GM18873 (cell line): ENCODE measurements at regions not wholly inside any gene's neighbourhood (a gene's known extent, or its start where the extent isn't known, plus 50 kb on each side); places are given as distances from the start of the nearest gene placed in this dataset.
"Not testable (repeated sequence)": the region's sequence is repeated elsewhere in the genome, so short reads cannot be mapped to it uniquely, and the experiment has no call there.

Experiments used
- ATAC-seq: cut with Tn5 transposase; IDR thresholded peaks from one replicate; pipeline ENCODE4 v1.9.1; 2021; ENCODE audit warnings: mild to moderate bottlenecking, moderate library complexity, moderate number of reproducible peaks; ENCODE audit not compliant: unreplicated experiment, low FRiP score

DNA sequence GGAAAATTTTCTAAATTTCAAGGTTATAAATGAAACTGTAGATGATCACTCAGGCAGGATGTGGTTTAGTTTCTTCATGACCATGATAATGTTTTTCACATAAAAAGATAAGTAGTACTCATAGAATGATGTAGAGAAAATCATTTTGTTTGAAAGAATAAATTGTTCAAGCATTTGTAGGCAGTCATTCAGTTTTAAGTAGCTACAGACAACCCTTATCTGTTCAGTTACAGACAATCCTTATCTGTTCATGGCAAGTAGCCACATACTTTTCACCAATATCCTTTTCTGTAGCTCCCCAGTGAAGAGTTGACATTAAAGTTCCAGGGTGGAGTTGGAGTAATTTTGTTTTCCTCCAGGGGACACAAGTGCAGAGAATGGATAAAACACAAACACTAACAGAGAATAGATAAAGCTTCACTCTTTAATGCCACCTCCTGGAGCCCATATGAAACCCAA, 278.1 kb upstream of the TNC start:
- ATAC-seq, result no peak

DNA sequence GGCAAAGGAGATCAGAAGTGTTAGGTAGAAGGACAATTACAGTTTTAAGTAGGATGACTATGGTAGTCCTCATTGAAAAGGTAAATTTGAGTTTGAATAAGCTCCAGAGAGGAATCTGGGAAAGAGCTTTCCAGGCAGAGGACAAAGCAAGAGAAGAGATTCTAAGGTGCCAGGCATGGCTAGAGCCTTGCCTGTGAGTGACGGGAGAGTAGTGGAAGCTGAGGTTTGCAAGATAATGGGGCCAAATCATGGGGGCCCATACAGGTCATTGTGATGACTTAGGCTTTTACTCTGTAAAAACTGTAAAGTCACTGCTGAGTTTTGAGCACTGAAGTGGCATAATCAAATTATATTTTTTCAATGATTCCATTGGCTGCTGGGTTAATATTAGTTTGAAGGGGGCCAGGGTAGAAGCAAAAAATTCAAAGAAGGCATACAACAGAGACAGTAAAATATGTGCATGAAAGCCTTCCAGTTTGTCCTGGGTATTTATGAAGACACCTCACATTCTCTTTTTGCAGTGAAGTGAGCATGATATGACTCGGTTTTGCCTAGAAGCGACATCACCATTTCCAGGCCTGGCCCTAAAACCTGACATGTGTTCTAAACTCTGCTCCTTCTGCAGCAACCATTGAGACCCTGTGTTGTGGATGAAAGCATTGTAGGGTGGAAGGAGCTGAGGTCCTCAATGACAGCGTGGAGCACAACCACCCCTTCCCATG, 279.8 kb upstream of the TNC start:
- ATAC-seq, result no peak

DNA sequence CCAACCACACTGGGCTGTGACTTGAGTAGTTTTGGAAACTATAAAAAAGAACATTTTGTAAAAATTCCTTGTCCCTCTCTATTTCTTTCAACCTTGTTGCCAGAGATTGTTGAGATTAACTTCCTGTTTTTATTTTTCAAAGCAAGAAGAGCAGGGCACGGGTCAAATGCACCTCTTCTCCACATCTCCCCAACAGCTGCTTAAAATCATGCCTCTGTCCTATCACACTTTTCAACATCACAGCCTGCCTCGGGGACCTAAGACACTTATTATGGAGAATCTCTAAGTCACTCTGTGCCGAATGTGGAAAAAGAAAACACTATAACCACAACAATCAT, 280.3 kb upstream of the TNC start:
- no peak for ATAC-seq

DNA sequence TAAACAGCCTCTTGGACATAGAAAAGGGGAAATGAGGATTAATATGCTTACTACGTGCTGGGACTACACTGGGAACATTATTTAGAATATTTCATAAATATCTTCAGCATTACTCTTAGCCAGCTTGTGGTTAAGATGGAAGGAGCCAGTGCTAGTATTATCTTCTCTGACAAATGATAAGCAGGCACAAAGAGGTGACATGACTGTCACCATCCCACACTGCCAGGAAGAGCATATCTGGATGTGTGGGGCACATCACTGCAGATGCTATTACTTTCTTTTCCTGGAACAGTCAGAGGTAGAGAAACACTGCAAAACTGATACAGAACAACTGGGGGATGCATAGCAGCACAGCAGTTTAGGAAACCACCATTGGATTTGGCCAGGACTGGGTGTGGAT, 281.0 kb upstream of the TNC start:
- ATAC-seq, result no peak

DNA sequence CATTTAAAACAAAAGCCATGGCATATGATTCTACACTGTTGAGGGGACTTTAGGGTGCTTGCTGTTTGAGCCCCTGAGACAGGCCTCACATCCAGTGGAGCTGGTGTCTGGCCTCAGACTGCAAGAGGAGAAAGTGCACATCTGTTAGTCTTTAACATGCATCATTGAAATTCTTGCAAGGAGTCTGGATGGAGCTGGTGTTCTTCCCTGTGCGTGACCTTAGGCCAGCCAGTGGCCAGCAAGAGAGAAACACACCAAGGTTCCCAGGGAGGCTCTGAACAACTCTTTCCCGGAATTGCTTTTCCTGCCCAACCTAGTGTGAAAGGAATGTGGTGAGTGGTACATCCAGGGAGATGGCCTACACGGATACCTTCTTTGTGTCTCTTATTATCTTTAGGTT, 282.8 kb upstream of the TNC start:
- no peak for ATAC-seq

DNA sequence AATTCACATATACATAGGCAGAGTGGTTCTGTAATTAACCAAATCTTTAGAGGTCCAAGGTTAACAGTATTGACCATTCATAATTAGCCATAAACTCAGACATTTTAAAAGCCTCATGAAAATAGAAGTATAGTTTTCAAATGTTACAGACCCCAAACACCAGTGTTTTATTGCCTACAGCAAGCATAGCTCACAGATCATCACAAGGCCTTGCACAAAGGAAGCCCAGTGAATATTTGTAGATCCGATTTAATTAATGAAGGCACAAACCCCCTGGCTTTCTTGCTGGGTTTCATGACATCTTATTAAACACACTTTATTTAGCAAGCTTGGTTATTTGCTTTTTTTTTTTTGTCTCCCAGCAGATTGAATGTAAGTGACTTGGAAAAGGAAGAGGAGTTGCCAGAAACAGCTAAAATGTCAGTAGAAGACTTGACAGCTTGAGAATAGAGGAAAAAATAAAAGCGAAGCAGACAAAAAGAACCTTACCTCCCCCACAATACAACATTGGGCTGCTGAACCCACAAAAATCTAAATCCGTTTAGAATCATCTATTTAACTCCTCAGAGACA, 283.9 kb upstream of the TNC start:
- no peak for ATAC-seq

DNA sequence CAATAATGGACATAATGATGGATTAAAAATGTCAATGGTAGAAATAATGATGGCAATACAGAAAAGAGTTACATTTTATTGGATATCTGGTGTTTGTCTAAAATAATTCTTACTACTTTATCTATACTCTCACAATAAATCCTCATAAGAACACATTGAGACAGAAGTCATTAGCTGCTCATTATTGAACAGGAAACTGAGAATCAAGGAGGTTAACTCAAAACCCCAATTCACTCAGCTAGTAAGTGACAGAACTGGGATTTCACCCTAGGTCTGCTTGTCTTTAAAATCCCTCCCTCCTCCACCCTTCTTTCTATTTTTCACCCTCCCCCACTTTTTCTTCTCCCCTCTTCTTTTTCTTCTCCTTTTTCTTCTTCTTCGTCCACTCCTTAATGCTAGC, 285.8 kb upstream of the TNC start:
- ATAC-seq, result no peak

DNA sequence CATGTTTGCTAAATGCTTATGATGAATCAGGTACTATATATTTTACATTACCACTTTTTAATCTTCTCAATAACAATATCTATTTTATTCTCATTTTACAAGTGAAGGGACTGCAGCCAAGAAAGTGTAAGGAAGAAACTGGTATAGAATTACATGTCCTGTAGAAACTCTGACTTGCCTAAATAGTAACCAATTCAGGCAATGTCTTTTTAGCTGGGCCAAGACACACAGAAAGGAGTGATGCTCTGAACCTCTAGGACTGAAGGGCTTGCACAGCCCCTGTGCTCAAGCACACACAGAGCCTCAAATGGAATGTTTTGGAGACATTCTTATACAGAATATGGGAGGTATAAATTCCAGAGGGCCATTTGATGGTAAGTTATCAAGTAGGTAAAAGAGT, 286.4 kb upstream of the TNC start:
- ATAC-seq, result no peak

DNA sequence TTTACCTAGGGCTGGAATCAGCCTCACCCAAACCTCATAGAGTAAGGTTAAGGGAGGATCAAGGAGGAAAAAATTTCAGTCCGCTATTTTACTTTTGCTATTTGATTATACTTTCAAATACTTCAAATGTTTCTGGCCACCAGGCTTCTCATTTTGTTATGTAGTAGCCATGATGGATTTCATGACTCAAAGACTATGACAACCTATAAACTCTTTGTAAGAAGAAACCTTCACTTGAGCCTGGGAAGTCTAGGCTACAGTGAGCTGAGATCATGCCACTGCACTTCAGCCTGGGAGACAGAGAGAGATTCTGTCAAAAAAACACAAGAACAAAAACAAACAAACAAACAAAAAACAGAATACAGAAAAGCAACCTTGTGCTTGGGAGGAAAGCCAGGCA, 293.6 kb upstream of the TNC start:
- no peak for ATAC-seq

DNA sequence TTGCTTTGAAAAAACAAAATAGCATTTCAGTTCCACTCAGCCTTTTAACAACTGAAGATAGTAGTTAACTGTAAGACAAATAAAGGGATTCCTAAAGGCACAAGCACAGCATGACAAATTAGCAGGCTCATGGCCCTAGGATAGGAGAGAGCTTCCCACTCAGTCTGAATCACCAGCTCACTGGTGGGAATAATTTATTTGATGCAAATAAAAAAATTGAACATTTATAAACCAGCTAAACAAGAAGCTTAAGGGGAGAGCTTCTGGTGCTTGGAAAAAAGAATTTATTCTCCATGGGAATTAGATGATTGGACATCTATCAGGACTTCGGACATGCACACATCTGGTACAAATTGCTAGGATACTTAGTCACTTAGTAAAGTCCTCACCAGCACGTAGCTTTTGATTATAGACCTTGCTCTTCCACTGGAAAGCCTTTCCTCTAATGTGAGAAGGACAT, 294.1 kb upstream of the TNC start:
- ATAC-seq, result no peak

DNA sequence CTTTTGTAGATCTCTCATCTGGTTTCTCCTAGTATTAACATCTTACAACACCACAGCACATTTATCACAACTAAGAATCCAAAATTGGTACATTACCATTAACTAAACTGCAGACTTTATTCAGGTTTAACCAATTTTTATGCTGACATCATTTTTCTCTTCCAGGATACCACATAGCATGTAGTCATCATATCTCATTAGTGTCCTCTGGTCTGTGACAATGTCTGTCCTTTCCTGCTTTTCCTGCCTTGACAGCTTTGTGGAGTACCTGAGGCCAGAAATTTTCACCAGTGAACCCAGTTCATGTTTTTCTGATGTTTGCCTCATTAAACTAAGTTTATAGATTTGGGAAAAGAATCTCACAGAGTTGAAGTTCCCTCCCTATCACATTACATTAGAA, 294.7 kb upstream of the TNC start:
- no peak for ATAC-seq

DNA sequence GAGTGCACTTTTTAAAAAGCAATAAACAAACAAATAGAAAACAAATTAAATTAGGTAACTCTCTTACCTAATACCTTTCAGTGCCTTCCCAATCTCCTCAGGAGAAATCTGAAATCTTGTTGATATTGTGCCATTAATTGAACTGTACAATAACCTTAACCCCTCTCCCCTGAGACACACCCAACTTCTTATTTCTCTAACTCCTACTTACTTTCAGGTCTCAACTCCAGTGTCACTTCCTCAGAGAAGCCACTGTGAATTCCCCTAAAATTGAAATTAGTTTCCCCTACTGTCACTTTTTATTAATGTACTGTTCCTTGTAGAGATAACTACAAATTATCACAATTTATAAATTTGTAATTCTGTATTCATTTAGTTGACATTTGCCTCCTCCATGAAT, 295.3 kb upstream of the TNC start:
- ATAC-seq, result no peak

DNA sequence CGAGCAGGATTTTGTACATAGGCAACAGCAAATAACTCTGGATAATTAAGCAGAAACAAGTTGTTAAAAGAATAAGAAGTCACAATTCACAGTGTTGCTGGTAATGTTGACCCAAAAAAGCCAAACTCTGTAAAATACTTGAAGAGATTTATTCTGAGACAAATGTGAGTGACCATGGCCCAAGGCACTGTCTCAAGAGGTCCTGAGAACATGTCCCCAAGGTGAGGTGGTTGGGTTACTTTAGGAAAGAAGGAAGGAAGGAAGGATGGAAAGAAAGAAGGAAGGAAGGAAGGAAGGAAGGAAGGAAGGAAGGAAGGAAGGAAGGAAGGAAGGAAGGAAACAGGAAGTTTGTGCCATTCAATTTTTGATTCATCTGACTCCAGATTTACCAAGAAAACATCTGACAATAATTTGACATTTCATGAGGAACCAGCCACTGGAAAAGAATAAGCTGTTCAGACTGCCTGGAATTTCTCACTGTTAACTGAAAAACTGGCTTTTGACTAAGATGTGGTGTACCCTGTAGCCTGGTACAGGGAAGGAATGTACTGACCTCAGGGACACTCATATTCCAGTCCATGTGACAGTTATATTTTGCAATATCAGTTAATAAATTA, 295.9 kb upstream of the TNC start:
- ATAC-seq, result no peak

DNA sequence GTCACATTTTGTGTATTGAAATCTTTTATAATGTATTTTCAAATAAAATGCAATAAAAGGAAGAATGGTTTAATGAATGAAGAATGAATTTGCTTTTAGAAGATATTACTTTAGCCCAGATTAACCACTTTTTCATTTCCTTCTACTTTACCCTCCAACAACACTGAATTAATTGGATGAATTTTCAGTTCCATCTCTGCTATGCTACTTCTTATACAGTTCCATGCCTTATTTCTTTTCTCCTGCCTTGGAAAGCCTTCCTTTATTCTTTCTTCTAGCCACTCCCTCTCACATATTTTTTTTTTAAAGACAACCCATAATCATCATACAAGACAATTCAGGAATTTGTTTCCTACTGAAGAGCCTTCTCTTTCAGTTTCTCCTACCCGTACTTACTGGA, 296.6 kb upstream of the TNC start:
- no peak for ATAC-seq

DNA sequence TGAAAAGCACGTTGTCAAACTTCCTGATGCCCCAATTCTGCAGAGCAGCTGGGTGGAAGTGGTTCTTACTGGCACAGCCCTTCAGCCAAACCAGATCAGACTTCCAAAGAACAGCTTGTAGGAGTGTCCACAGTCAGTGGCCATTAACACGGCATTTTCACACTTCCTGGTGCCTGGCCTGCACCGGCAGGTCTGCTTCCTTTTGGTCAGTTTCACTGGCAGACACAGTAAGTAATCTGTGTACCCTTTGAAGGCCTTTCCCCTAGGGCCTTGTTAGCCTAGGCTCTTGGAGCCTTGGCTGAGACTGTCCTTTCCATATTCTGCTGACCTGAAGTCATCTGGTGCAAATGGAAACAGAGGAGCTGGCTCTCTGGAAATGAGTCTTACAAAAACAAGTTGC, 297.5 kb upstream of the TNC start:
- no peak for ATAC-seq

DNA sequence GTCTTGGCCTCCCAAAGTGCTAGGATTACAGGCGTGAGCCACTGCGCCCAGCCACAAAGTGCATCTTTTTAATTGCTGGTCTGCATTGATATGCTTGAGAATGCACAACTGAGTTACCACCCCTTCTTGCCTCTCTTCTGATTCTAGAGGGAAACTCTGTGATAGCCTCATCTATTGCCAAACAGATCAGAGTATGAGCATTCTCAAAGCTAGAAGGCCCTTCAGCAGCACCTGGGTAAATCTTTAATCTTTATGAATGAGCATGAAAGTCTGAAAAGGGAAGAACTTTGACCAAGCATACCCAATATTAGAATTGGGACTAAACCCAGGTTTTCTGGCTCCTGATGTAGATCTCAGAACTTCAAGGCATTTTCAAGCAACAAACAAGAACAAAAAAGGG, 298.3 kb upstream of the TNC start:
- ATAC-seq, result peak; percentile 87

DNA sequence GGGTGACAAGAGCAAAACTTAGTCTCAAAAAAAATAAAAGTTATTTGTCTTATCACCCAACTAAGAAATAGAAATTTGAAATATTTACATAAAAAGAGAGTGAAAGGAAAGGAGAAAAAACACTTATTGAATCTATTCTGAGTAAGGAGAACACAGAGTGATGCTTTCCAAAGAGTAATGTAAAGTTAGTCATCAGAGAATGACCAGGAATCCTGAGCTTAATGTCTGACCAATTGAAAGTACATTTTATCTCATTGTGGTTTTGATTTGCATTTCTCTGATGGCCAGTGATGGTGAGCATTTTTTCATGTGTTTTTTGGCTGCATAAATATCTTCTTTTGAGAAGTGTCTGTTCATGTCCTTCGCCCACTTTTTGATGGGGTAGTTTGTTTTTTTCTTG, 300.2 kb upstream of the TNC start:
- ATAC-seq, result not testable (repeated sequence)

DNA sequence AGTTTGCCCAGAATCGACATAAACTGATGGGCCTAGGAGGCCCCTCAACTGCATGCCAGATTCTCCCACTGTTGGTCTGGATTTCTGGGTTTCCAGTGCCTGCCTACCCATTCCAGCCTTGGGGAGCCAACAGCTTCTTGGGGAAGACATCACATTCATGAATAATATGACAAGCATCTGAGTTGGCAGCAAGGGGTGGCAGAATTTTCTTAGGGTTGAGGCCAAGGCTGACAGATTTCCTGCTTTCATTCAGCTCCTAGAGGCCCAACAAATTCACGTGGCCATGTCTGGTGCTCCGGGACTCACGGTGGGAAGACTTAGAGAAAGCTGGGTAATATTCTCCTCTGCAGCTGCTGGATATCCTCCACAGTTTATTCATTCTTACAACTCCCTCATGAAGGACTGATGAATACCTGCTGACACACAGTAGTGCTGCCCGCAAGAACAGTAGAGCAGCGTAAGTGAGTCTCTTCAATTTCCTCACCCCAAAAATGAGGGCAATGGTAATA, 305.0 kb upstream of the TNC start:
- no peak for ATAC-seq

DNA sequence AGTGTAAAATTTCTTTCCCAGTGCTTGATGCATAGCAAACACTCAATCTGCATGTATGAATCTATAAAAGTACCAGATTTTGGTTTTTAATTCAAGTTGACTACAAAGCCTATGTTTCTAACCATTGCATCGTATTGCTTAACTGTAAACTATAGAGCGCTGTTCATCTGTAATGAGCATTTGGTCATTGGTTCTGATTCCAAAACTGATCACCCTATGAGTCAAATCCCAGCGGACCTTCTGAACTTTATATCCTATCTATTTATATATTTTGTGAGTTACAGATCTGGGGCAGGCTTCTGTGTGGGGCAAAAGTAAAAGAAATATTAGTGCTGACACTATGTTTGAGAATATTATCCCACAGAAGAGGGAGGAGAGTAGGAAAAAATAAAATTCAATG, 305.7 kb upstream of the TNC start:
- no peak for ATAC-seq

DNA sequence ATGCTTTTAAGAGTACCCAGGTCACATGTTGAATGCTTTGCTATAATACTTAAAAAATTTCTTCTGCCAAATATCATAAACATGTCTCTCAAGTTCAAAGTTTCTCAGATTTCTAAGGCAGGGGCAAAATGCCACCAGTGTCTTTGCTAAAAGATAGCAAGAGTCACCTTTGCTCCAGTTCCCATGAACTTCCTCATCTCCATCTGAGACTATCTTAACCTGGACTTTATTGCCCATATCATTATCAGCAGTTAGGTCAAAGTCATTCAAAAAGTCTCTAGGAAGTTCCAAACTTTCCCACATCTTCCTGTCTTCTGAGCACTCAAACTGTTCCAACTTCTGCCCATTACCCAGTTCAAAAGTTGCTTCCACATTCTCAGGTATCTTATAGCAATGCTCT, 307.6 kb upstream of the TNC start:
- ATAC-seq, result no peak

DNA sequence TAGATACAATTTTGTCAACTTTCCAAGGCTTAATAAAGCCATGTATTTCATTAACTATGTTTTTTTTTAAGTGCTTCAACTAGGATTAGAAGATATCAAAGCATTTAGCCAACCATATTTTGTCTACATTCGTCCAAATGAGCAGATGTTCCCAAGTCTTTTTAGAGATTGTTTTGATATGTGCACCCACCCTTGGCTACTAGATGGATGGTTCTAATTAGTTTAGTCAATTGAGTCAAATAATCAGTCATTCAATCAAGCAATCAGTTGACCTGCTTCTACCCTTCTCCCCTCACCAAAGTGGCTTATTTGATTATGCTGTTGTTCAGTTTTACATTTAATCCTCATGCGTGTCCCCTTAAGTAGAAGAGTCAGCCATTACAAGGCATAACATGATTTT, 319.5 kb upstream of the TNC start:
- ATAC-seq, result no peak

DNA sequence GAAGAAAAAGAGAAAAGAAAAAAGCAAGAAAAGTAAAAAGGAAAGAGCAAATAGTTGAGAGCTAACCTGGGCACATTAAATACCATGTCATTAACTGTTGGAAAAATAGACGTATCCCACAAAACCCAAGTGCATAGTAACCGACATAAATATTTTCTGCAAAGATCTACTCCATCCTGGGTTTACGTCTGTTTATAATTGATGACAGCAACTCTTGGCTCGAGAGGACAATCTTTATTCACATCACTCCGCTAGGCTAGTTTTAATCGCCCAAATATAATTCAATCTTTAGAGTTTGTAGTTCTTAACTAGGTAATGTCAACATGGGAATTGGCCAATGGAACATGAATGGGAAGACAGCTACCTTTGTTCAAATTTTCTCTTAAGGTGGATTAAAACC, 321.7 kb upstream of the TNC start:
- ATAC-seq, result no peak
